ENCODE measurements at regions not wholly inside any gene's neighbourhood (a gene's known extent, or its start where the extent isn't known, plus 50 kb on each side); places are given as distances from the start of the nearest gene placed in this dataset.

DNA sequence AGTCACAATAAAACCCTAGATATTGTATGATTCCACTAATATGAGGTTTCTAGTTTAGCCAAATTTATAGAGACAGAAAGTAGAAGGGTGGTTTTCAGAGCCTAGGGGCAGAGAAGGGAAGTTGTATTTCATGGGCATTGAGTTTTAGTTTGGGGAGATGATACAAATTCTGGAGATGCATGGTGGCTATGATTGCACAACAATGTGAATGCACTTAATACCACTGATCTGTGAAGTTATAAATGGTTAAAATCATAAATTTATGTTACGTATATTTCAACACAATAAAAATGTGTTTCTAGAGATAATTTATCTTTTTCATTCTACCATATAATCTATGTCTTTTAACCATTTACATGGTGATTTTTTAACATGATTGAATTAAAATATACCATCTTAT lies 779.3 kb upstream of the BRINP3 start:
- H3K9me3 ChIP-seq (ENCODE audit: control insufficient read depth, insufficient read depth, low read length): no peaks in the 10 kb centered on the region
- H3K27me3 ChIP-seq (ENCODE audit: control insufficient read depth, low read length): no peaks in the 10 kb centered on the region
- TF ChIP-seq EZH2phosphoT487 (IDR thresholded peaks at IDR 0.05; ENCODE audit: borderline replicate concordance, low read length): no peak
- TF ChIP-seq, protein P1, sequence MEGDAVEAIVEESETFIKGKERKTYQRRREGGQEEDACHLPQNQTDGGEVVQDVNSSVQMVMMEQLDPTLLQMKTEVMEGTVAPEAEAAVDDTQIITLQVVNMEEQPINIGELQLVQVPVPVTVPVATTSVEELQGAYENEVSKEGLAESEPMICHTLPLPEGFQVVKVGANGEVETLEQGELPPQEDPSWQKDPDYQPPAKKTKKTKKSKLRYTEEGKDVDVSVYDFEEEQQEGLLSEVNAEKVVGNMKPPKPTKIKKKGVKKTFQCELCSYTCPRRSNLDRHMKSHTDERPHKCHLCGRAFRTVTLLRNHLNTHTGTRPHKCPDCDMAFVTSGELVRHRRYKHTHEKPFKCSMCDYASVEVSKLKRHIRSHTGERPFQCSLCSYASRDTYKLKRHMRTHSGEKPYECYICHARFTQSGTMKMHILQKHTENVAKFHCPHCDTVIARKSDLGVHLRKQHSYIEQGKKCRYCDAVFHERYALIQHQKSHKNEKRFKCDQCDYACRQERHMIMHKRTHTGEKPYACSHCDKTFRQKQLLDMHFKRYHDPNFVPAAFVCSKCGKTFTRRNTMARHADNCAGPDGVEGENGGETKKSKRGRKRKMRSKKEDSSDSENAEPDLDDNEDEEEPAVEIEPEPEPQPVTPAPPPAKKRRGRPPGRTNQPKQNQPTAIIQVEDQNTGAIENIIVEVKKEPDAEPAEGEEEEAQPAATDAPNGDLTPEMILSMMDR (IDR thresholded peaks at IDR 0.05; ENCODE audit: low read depth, low read length, poor library complexity, severe bottlenecking): no peak
- H3K4me3 ChIP-seq (ENCODE audit: low read length): no peak overlapping the region
- no peaks in the 10 kb centered on the region for H3F3A ChIP-seq (ENCODE audit: control insufficient read depth, insufficient read depth)
- H3K4me2 ChIP-seq (ENCODE audit: low read length): no peak overlapping the region
- H4K20me1 ChIP-seq (ENCODE audit: control insufficient read depth, insufficient read depth, low read depth, low read length): no peaks in the 10 kb centered on the region
- no peaks in the 10 kb centered on the region for H3K9me2 ChIP-seq (replicated peaks; ENCODE audit: control insufficient read depth, low read length)
- no peaks in the 10 kb centered on the region for H3K36me3 ChIP-seq (ENCODE audit: control insufficient read depth, low read length)
- no peak overlapping the region for H3K27ac ChIP-seq (ENCODE audit: low read depth, low read length)
- no peaks in the 10 kb centered on the region for H3K4me1 ChIP-seq (ENCODE audit: control insufficient read depth, low read length)
- no peaks in the 10 kb centered on the region for H3K79me2 ChIP-seq (ENCODE audit: control insufficient read depth, low read length)

DNA sequence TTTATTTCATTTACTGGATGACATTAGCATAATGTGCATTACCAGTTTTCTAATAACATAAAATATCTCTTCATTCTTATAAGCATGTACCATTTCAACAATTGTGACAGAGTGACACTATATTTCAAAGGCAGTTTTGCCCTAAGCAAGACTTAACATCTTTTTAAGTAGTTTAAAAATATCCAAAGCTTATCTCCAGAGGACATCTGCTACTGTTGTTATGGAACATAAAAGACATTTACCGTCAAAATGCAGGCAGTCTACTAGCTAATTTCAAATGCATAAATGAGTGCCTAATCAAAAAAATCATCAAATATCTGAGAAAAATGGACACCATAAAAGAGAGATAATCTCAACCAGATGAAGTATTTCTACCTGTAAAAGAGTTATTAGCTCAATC lies 782.4 kb upstream of the BRINP3 start:
- no peak overlapping the region for H3K4me2 ChIP-seq (ENCODE audit: low read length)
- H3K79me2 ChIP-seq (ENCODE audit: control insufficient read depth, low read length): no peaks in the 10 kb centered on the region
- H4K20me1 ChIP-seq (ENCODE audit: control insufficient read depth, insufficient read depth, low read depth, low read length): no peaks in the 10 kb centered on the region
- no peaks in the 10 kb centered on the region for H3K4me1 ChIP-seq (ENCODE audit: control insufficient read depth, low read length)
- H3K27me3 ChIP-seq (ENCODE audit: control insufficient read depth, low read length): no peaks in the 10 kb centered on the region
- TF ChIP-seq EZH2phosphoT487 (IDR thresholded peaks at IDR 0.05; ENCODE audit: borderline replicate concordance, low read length): no peak
- TF ChIP-seq, protein P1 (IDR thresholded peaks at IDR 0.05; ENCODE audit: low read depth, low read length, poor library complexity, severe bottlenecking): no peak
- H3K36me3 ChIP-seq (ENCODE audit: control insufficient read depth, low read length): no peaks in the 10 kb centered on the region
- H3K4me3 ChIP-seq (ENCODE audit: low read length): no peak overlapping the region
- H3K27ac ChIP-seq (ENCODE audit: low read depth, low read length): no peak overlapping the region
- H3F3A ChIP-seq (ENCODE audit: control insufficient read depth, insufficient read depth): no peaks in the 10 kb centered on the region
- H3K9me3 ChIP-seq (ENCODE audit: control insufficient read depth, insufficient read depth, low read length): no peaks in the 10 kb centered on the region
- no peaks in the 10 kb centered on the region for H3K9me2 ChIP-seq (replicated peaks; ENCODE audit: control insufficient read depth, low read length)

DNA sequence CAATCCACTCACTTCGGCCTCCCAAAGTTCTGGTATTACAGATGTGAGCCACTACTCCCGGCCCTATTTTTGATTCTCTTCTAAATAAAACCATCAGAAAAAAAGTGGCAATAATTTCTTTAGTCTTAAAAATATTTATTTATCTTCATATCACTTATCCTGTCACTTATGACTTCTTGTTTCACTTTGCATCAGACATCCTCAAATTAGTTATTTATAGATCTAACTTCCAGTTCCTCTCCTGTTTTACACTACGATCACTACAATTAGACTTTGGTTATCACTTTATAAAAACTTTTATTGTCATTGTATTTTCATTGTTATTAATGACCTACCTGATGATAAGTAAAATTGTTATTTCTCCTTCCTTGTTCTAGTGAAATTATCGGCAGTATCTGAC lies 783.4 kb upstream of the BRINP3 start:
- H3K27ac ChIP-seq (ENCODE audit: low read depth, low read length): no peak overlapping the region
- no peak overlapping the region for H3K4me2 ChIP-seq (ENCODE audit: low read length)

More for the DNA sequence above, 783.4 kb upstream of the BRINP3 start:
- Histone ChIP-seq H3K9me3 (ENCODE audit: control insufficient read depth, insufficient read depth, low read length) (no peaks in the 10 kb centered on the region), H3K36me3 (ENCODE audit: control insufficient read depth, low read length) (no peaks in the 10 kb centered on the region), H3K4me1 (ENCODE audit: control insufficient read depth, low read length) (no peaks in the 10 kb centered on the region), H3K79me2 (ENCODE audit: control insufficient read depth, low read length) (no peaks in the 10 kb centered on the region), H4K20me1 (ENCODE audit: control insufficient read depth, insufficient read depth, low read depth, low read length) (no peaks in the 10 kb centered on the region), H3K27me3 (ENCODE audit: control insufficient read depth, low read length) (no peaks in the 10 kb centered on the region), H3K4me3 (ENCODE audit: low read length) (no peak overlapping the region), H3K9me2 (replicated peaks; ENCODE audit: control insufficient read depth, low read length) (no peaks in the 10 kb centered on the region), H3F3A (ENCODE audit: control insufficient read depth, insufficient read depth) (no peaks in the 10 kb centered on the region)
- no peak for TF ChIP-seq EZH2phosphoT487 (IDR thresholded peaks at IDR 0.05; ENCODE audit: borderline replicate concordance, low read length)
- TF ChIP-seq, protein P1 (IDR thresholded peaks at IDR 0.05; ENCODE audit: low read depth, low read length, poor library complexity, severe bottlenecking): no peak
